A673 (cell line): ENCODE measurements at regions not wholly inside any gene's neighbourhood (a gene's known extent, or its start where the extent isn't known, plus 50 kb on each side); places are given as distances from the start of the nearest gene placed in this dataset.
A peak's percentile ranks its signal among the peaks of the same experiment; 100 is the strongest.
"Not testable (repeated sequence)": the region's sequence is repeated elsewhere in the genome, so short reads cannot be mapped to it uniquely, and the experiment has no call there.

Experiments used
- BruUV-seq: library from RNA; stranded (reverse); fragments of 400-500 nt; replicated peaks from 2 replicates; lab custom pipeline; 2021; lab: Mats Ljungman, UMichigan
- CTCF ChIA-PET: fragments of 300-600 bp; sonication (Branson Sonifier 250); formaldehyde crosslinking; loops from one replicate; lab custom pipeline; 2022; ENCODE audit warnings: antibody characterized with exemption; lab: Charles Lee
- POLR2A ChIA-PET: fragments of 300-600 bp; sonication (Branson Sonifier 250); formaldehyde crosslinking; loops from one replicate; lab custom pipeline; 2022; ENCODE audit warnings: antibody characterized with exemption; ENCODE audit not compliant: low non-redundant PET; lab: Charles Lee
- DNase-seq: peaks from one replicate; pipeline ENCODE4 v3.0.0-alpha.2; 2015; ENCODE audit warnings: low spot score
- H3K27ac ChIP-seq: fragments of 200-600 bp; sonication (generic); 2 replicates; pipeline ENCODE4 v1.5.1; 2016; ENCODE audit warnings: mixed run types, low read depth, mild to moderate bottlenecking, mixed read lengths, antibody characterized with exemption, low read length; ENCODE audit not compliant: poor library complexity, severe bottlenecking
- H3K27me3 ChIP-seq: fragments of 200-600 bp; sonication (generic); replicated peaks from 2 replicates; pipeline ENCODE4 v1.6.1; 2017; ENCODE audit warnings: mixed run types, low read depth, mild to moderate bottlenecking, mixed read lengths, antibody characterized with exemption, low read length; ENCODE audit not compliant: insufficient read depth, poor library complexity
- H3K36me3 ChIP-seq: fragments of 200-600 bp; sonication (generic); 2 replicates; pipeline ENCODE4 v1.6.1; 2016; ENCODE audit warnings: mixed run types, mild to moderate bottlenecking, mixed read lengths, antibody characterized with exemption, low read length; ENCODE audit not compliant: insufficient read depth, poor library complexity, severe bottlenecking
- H3K4me1 ChIP-seq: fragments of 200-600 bp; sonication (generic); 2 replicates; pipeline ENCODE4 v1.6.1; 2017; ENCODE audit warnings: mixed run types, mild to moderate bottlenecking, mixed read lengths, antibody characterized with exemption, low read length; ENCODE audit not compliant: insufficient read depth, poor library complexity, severe bottlenecking
- H3K4me3 ChIP-seq: fragments of 200-600 bp; sonication (generic); 2 replicates; pipeline ENCODE4 v1.5.1; 2016; ENCODE audit warnings: low read depth, mixed run types, mild to moderate bottlenecking, mixed read lengths, low read length; ENCODE audit not compliant: poor library complexity, severe bottlenecking
- H3K9me3 ChIP-seq: fragments of 200-600 bp; sonication (generic); 2 replicates; pipeline ENCODE4 v1.6.1; 2016; ENCODE audit warnings: mixed run types, low read depth, mild to moderate bottlenecking, mixed read lengths, antibody characterized with exemption, low read length; ENCODE audit not compliant: poor library complexity, severe bottlenecking
- EZH2 ChIP-seq: fragments of 200-600 bp; sonication (generic); IDR thresholded peaks from 2 replicates; pipeline ENCODE4 v1.6.1; 2017; ENCODE audit warnings: borderline replicate concordance, low read depth, mild to moderate bottlenecking, mixed read lengths, antibody characterized with exemption, low read length; ENCODE audit not compliant: poor library complexity, severe bottlenecking
- intact Hi-C: fragments of 100-400 bp; cut with micrococcal nuclease; formaldehyde crosslinking; loops from one replicate; pipeline ENCODE4 v1.10.0; 2022; ENCODE audit not compliant: unreplicated experiment
- TF ChIP-seq, protein P1 (sequence below): fragments of 300-800, 200-600 bp; sonication (generic); conservative IDR thresholded peaks from 2 replicates; pipeline ENCODE4 v1.5.1; 2017; ENCODE audit warnings: low read depth, mild to moderate bottlenecking, antibody characterized with exemption, low read length, moderate library complexity, mixed read lengths

DNA sequence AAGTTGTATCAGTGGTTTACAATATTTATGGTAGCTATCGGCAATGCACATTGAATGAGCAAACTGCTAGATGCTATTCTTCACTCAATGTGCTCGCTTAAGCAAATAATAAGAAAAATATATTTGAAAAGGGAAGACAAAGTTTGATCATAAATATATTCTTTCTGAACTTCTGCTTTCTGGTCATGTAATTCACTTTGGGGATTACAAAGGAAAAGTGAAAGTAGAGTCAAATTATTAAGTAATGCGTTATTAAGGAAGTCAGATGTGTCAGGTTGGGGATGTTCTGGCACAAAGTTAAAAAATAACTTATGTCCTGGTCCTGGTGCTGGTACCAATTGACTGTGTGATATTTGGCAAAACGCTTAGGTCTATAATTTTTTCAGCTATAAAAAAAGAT lies 98.0 kb upstream of the TRIM77 start:
- no peaks in the 10 kb centered on the region for H3K36me3 ChIP-seq
- no peak for DNase-seq
- intact Hi-C loops: loop anchor here (5.0 to 10.0 kb wide), 4 partner anchors 280 to 1067 kb away; no protein-coding TSS in a partner anchor
- no peaks in the 10 kb centered on the region for H3K4me1 ChIP-seq
- BruUV-seq: no TSS peak
- ChIA-PET CTCF (no interaction called here), POLR2A (no interaction called here)
- H3K4me3 ChIP-seq: no peak overlapping the region
- H3K27me3 ChIP-seq: no peaks in the 10 kb centered on the region
- no peaks in the 10 kb centered on the region for H3K9me3 ChIP-seq
- H3K27ac ChIP-seq: no peak overlapping the region
- TF ChIP-seq EZH2: no peak
- TF ChIP-seq, protein P1, sequence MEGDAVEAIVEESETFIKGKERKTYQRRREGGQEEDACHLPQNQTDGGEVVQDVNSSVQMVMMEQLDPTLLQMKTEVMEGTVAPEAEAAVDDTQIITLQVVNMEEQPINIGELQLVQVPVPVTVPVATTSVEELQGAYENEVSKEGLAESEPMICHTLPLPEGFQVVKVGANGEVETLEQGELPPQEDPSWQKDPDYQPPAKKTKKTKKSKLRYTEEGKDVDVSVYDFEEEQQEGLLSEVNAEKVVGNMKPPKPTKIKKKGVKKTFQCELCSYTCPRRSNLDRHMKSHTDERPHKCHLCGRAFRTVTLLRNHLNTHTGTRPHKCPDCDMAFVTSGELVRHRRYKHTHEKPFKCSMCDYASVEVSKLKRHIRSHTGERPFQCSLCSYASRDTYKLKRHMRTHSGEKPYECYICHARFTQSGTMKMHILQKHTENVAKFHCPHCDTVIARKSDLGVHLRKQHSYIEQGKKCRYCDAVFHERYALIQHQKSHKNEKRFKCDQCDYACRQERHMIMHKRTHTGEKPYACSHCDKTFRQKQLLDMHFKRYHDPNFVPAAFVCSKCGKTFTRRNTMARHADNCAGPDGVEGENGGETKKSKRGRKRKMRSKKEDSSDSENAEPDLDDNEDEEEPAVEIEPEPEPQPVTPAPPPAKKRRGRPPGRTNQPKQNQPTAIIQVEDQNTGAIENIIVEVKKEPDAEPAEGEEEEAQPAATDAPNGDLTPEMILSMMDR: no peak

DNA sequence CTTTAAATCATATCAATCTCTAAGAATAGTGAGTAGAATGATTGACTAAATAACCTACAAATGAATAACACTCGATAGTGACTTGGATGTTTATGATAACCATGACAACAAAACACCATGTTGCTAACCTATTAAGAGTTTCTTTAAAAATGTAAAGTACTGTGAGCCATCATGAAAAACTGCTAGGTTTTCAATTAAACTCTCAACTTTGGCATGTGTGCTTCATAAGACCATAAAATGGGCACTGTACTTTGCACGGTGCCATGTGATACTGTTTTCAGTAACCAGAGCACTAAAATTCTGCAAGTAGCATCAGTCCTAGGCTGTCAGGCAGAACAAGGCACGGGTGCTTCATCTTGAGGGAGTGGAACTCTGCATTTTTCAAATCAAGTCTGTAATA lies 96.2 kb upstream of the TRIM77 start:
- Histone ChIP-seq H3K4me1 (no peaks in the 10 kb centered on the region), H3K36me3 (no peaks in the 10 kb centered on the region), H3K27ac (no peak overlapping the region), H3K4me3 (no peak overlapping the region), H3K27me3 (no peaks in the 10 kb centered on the region), H3K9me3 (no peaks in the 10 kb centered on the region)
- POLR2A ChIA-PET: no interaction called here
- intact Hi-C loops: loop anchor here (5.0 to 10.0 kb wide), 4 partner anchors 282 to 1069 kb away; no protein-coding TSS in a partner anchor
- TF ChIP-seq, protein P1: no peak
- TF ChIP-seq EZH2: no peak
- CTCF ChIA-PET: no interaction called here
- BruUV-seq: no TSS peak
- DNase-seq: no peak

DNA sequence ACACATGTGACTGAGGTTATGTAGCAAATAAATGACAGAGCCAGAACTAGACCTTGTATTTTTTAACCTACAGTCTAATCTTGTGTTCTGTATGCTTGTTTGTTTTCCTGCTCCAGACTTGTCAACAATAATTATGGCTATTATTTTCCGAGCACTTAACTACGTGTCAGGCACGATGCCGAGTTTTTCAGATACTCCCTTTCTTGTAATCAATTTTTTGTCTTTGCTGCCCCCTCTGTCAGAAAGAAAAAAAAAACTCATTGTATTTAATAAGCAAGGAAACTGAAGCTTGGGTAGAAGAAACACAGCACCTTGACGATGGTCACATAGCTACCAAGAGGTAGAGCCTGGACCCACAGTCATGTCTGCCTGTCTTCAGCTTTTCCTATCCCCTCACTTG lies 95.7 kb upstream of the TRIM77 start:
- H3K27me3 ChIP-seq, H3K27ac ChIP-seq, BruUV-seq, H3K36me3 ChIP-seq, H3K9me3 ChIP-seq, H3K4me3 ChIP-seq, H3K4me1 ChIP-seq, POLR2A ChIA-PET: not testable (repeated sequence)
- CTCF ChIA-PET: interaction anchor here (0.6 kb wide), 1 partner anchor 980 kb away, joined by 3 read pairs; no protein-coding TSS in a partner anchor
- peak; percentile 43 for DNase-seq
- intact Hi-C loops: loop anchor here (5.0 to 10.0 kb wide), 4 partner anchors 282 to 1070 kb away; no protein-coding TSS in a partner anchor
- TF ChIP-seq, protein P1: peak; percentile 44

DNA sequence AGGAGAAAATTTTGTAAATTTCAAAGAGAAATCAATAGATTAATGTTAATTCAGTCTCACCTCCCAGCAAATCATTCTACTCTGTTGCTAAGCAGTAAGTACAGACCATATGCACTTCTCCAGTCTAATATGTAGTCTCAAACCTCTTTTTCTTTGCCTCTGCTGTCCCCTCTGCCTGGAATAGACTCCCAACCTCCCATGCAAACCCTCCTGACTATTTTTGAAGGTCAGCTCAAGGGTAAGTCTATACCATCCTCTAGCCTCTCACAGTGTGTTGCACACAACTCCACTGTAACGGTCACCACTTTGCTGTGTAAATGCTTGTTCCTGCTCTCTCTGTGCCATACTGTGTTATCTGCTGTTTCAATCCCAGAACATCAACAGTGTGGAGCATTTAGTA lies 94.5 kb upstream of the TRIM77 start:
- intact Hi-C loops: loop anchor here (10.0 kb wide), 1 partner anchor 1071 kb away; no protein-coding TSS in a partner anchor
- BruUV-seq, H3K9me3 ChIP-seq, H3K27ac ChIP-seq, H3K4me1 ChIP-seq, POLR2A ChIA-PET, H3K27me3 ChIP-seq, CTCF ChIA-PET, H3K4me3 ChIP-seq, DNase-seq, H3K36me3 ChIP-seq: not testable (repeated sequence)

DNA sequence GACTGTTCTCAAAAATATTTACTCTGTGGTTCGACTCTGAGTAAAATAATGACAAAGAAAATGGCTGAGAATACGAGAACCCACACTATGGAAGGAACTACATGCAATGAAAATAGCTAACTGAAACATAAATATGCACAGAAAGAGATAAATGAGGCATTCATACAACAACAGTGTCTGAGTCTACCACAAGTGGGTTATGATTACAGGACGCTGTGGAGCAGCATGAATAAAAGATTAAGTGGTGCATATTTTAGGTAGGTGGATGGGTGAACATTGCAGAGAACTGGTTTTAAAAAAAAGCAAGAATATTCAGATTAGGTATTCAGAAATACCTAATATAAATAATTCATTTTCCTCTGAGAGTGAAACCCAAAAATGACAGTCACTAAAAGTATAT lies 93.9 kb upstream of the TRIM77 start:
- H3K4me3 ChIP-seq, CTCF ChIA-PET, H3K27ac ChIP-seq, H3K4me1 ChIP-seq, H3K36me3 ChIP-seq, DNase-seq, POLR2A ChIA-PET, H3K27me3 ChIP-seq, BruUV-seq, H3K9me3 ChIP-seq: not testable (repeated sequence)
- intact Hi-C loops: loop anchor here (10.0 kb wide), 1 partner anchor 1071 kb away; no protein-coding TSS in a partner anchor
